Activated CD4-positive, CD25-positive, alpha-beta regulatory T cell treated with anti-CD3 and anti-CD28 coated beads, Interleukin-2, amount 50 U/mL, for 16 hours (primary cell): ENCODE measurements at regions not wholly inside any gene's neighbourhood (a gene's known extent, or its start where the extent isn't known, plus 50 kb on each side); places are given as distances from the start of the nearest gene placed in this dataset.
"Not testable (repeated sequence)": the region's sequence is repeated elsewhere in the genome, so short reads cannot be mapped to it uniquely, and the experiment has no call there.

Source experiments
- DNase-seq: peaks from one replicate; pipeline ENCODE4 v3.0.0-alpha.2; 2020; ENCODE audit warnings: low read depth, low spot score

DNA sequence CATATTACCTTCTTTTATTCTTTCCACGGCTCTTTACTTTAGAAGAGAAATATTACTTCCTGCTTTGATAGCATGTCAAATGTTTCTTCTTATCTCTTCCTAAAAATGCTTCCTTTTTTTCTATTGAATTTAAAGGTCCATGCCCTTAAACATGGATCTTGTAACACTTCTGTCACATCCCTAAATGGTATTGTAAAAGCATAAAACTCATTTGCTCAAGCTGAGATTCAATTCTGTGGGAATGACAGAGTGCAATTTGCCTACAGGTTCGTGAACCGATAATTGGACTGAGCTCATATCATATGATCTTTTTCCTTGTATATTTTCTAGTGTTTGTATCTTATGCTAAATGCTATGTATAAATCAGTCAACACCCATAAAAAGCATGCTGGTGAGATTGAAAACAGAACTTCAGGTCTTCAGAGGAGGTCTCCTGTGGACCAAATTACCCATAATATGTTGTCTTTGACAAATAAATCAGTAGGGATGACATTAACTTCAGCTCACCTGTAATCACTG, 429.3 kb downstream of the TMEM232 start:
- DNase-seq, result no peak

DNA sequence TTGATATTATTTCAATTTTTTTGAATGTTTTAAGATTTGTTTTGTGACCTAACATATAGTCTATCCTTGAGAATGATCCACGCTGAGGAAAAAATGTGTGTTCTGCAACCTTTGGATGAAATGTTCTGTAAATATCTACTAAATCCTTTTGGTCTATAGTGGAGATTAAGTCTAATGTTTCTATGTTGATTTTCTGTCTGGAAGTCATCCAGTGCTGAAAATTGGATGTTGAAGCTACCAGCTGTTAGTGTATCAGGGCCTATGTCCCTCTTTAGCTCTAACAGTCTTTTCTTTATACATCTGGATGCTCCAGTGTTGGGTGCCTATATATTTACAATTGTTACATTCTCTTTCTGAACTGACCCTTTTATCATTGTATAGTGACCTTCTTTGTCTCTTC, 422.3 kb downstream of the TMEM232 start:
- no peak for DNase-seq

DNA sequence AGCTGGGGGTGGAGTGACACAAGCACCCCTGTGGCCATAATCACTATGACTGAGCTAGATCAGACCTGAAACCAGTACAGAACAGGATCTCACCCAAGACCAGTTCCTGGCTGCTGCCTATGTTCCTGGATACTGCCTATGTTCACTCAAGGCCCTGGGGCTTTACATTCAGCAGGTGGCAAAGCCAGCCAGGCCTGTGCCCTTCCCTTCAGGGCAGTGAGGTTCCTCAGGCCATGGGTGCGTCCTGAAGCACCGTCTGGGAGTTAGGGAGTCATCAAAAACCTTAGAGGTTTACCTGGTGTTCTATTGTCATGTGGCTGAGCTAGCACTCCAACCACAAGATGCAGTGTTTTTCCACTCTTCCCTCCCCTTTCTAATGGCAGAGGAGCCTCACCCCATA, 419.8 kb downstream of the TMEM232 start:
- DNase-seq, result no peak

DNA sequence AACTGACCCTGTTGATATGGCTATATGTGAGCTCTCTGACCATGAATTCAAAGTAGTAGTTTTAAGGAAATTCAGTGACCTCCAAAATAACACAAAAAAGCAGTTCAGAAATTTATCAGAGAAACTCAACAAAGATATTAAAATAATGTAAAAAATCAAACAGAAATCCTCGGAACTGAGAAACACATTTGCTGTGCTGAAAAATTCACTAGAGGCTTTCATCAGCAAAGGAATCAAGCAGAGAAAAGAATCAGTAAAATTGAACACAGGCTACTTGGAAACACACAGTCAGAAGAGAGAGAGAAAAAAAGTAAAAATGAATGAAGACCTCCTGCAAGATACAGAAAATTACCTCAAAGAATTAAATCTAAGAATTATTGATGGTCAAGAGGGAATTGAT, 417.2 kb downstream of the TMEM232 start:
- DNase-seq, result no peak

DNA sequence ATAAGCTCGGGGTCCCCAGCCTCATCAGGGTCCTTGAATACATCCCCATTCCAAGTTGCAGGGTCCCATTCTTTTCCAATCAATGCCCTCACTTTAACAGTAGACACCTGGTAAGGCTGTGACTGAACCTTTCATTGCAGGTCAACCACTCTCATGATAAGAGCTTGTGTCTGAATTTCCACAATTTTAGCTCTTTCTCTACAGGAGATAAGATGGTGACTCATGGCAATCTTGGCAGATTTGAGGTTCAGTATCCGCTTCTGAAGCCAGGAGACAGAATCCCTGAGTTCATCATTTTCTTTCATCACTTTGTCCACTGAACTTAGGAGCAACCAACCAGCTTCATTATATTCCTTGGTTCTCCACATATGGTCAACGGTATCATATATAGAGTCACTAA, 409.9 kb downstream of the TMEM232 start:
- not testable (repeated sequence) for DNase-seq

DNA sequence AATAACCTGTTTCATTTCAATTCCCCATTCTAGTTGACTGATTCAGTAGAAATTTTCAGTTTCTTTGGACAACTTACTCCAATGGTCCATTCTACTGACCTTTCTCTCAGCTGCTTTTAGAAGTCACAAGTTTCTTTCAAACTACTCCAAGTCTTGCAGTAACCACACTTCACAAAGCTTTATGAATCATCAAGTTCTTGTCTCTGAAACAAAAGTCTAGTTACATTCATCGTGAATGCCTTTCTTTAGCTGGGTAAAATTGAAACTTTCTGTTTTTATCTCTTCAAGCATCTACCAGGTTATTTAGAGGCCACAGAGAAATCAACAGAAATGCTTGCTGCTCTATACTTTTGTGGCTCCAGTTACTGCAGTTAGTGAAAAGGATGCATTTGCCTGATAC, 405.4 kb downstream of the TMEM232 start:
- no peak for DNase-seq

GRCh38 chr5:110323357-110323756, 403.1 kb downstream of the TMEM232 start:
- DNase-seq, result no peak

DNA sequence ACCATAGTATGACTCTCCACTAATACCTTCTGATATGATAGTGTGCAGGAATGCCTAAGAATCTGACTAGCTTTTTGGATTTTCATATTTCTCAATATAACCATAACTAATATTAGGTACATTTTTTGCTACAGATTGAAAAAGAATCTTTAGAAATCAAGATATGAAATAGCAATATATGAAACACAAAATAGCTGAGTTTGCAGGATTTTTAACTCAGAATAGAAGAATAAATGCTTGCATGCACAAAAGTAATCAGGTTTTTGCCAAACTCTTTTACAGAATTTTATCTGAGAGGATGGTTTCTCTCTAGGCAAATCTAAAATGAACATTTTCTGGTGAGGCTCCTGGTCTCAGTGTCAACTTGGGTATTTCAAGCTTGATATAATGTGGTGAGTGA, 402.6 kb downstream of the TMEM232 start:
- no peak for DNase-seq

DNA sequence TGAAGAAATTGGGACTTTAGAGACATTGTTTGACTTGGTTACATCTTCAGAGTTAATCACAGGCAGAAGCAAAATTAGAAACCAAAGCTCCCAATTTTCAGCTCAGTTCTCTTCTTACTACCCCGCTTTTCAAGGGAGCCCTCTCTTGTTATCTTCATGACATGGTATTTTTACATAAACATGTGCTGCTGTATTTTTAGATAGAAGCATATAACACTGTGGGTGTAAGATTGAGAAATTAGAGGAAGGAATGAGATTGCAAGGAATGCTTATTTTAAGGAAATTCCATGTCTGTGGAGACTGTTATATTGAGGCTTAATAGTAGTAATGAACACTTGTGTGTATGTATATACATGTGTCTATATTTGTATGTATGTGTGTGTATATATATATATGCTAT, 401.6 kb downstream of the TMEM232 start:
- DNase-seq, result no peak

DNA sequence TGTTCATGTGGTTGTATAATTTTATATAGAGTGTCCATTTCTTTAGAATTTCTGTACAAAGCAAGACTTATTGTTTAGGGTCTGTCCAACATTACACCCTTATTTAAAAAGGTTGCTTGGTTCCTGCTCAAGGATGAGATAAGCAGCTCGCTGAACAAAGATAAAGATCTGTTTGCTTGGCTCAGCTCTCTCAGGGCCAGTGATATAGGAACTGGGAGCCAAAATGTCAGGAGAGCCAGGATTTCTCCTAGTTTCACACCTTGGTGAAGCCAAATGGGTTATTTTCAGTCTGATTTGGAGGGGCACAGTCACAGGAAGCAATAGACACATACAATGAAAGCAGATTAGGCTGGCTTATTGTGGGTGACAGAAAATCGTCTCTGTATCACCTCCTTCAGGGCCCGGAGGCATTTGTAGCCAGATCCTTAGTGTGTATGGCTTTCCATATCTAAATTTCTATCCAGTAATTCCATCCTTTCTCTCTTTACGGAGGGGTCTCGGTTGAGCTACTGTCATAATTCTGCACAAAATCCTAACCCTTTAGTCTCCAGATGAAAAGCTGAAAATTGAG, 396.4 kb downstream of the TMEM232 start:
- DNase-seq, result no peak

GRCh38 chr5:110333384-110333783, 393.1 kb downstream of the TMEM232 start:
- DNase-seq, result no peak

DNA sequence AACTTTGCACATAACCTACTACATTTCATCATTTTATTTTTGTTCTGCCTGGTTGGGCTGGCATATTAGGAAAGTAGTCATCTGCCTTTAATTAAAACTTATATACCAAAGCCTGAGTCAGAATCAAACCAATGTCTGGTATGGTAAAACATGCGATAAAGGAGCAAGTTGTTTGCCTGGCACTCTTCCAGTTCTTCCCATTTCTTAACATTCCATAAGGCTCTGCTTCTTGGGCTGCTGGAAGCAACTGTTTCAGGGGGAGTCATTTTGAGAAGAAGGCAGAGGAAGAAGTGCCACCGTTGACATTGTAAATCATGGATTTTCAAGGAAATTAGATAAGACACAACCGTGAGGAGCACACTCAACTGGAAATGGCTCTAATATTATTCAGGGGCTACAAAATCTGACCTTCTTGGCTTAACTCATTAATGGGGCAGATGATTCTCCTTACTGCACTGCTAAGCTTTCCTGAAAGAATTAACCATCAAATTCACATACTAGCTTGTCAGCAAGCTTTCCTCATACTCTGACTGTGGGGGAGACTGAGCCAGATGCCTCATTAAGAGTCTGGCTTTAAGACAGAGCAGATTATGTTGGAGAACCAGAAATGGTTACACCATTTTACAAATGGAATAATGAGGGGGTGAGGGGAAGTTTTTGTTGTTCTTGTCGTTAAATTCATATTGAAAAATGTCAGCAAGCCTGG, 391.0 kb downstream of the TMEM232 start:
- DNase-seq, result no peak

- DNase-seq, result no peak
Measured at GRCh38 chr5:110338341-110339083, 388.0 kb downstream of the TMEM232 start.

GRCh38 chr5:110339399-110339798, 387.1 kb downstream of the TMEM232 start:
- DNase-seq, result no peak

- DNase-seq, result no peak
Measured at GRCh38 chr5:110341836-110342235, 384.6 kb downstream of the TMEM232 start.

DNA sequence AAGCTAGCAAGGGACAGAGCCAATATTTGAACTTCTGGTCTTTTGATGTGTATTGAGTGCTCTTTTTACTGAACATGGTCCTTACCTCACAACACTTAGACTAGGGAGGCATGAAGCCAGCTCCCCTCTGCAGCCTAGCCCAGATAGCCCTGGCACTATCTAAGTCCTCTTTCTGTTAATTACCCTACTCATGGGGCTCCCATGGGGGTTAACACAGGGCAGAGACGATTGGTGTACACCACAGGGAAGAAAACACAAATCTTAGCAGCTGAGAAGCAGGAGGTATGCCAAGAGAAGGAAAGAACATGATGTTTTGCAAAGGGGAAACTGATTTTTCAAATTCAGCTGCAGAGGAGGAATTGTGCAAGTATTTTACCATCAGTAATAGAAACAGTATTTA, 383.8 kb downstream of the TMEM232 start:
- no peak for DNase-seq

DNA sequence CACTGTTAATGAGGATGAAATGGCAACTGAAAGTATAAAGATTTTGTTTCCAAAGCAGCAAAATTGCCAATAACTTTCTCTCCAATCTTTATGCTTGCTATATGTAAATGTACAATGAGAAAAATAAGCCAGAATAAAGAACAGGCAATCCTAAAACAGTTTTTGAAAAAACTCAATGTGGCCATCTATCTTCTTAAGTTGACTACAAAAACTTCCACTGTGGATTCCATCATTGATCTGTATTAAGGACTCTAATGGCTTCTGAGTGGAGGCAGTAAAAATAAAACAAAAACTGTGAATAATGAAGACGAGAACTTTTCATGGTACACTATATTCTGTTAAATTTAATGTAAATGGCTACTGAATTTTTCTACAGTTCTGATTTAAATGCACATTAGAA, 382.9 kb downstream of the TMEM232 start:
- DNase-seq, result no peak

DNA sequence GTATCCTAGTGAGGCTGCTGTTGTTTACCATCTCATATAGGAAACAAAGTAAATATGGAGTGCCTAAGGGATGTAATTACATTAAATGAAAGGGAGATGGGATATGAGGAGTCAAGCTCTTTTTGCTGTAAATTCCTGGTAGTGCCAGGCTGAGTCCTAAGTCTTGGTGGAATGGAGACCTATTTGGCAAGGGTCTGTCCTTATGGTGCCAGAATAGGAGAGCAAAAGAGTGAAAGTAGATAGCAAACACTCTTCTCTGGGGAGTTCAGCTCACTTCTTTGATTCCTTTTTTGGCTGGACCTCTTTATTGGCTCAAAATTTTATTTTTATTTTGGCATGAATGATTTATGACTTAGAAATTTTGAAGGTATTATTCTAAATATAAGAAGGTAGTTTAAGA, 380.8 kb downstream of the TMEM232 start:
- DNase-seq, result no peak

- DNase-seq, result no peak
Measured at GRCh38 chr5:110346893-110347358, 379.5 kb downstream of the TMEM232 start.

DNA sequence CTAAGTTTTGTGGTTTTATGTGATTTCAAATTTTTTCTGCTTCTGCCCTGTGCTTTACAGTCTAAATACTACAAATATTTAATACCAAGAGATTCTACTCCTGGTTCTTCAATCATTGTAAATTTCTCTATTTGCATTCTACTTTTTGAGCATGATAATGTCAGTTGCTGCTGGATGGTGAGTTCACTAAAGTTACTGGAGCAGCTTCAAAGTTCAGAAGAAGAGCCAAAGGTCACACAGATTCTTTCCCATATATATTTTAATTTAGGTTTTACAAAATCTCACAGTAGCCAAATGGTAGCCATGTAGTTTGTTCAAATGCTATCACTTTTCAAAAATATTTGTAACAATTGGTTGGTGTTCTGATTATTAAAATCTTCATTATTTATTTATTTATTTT, 378.7 kb downstream of the TMEM232 start:
- no peak for DNase-seq

DNA sequence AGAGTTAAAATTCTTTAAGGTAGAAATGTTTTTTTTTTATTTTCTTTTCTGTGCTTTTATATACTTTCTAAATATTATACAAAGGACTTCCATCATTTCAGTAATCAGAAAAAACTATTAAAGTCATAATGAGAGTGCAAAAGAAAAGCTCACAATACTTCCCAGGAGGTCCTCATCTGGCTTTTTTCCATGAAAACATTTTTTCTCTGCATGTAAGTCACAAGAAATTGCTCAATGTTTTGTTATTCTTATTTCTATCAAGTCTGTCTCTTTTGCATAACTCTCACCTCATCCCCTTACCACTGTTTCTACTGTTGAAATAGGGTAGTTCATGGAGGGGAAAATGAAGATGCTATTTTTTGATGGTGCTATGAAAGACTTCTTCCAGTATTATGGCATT, 375.0 kb downstream of the TMEM232 start:
- DNase-seq, result no peak

DNA sequence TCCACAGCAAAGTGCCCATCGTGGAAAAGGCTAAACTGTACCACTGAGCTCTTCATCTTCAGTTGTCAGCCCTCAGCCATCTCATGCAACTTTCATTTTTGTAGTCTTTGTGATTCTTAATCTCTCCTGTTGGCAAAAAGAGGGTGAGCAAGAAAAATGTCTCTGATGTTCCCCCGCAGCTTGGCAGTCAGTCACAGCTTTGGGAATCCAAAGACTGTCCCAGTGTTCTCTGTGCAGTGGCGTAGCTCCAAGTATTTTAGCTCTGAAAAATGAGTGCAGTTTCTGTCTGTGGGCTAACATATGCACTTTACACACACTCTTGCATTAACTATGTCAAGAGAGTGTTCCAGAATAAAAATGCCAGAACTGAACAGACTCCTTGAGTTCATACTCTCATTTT, 372.2 kb downstream of the TMEM232 start:
- DNase-seq, result no peak
